HG02885 (cell line): ENCODE measurements at regions not wholly inside any gene's neighbourhood (a gene's known extent, or its start where the extent isn't known, plus 50 kb on each side); places are given as distances from the start of the nearest gene placed in this dataset.
"Not testable (repeated sequence)": the region's sequence is repeated elsewhere in the genome, so short reads cannot be mapped to it uniquely, and the experiment has no call there.

Source experiments
- ATAC-seq: cut with Tn5 transposase; IDR thresholded peaks from one replicate; pipeline ENCODE4 v1.9.1; 2021; ENCODE audit warnings: mild to moderate bottlenecking; ENCODE audit not compliant: unreplicated experiment, poor library complexity

DNA sequence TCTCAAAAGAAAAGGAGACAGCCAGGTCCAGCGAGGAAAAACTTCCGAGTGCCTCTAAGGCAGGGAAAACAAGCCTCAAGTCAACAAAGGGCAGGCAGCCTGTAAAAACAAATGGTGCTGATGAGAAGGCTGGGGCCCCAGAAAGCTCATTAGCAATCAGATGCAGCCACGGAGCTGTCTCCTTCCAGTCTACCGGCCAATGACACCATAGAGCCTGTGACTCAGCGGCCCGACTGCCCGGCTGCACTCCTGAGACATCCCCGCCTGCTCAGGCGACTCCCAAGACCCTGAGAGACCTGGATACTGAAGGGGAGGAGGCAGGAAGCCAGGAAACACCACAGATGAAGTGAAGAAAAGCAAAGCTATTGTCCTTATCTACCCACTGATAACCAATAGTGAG is 120.1 kb upstream of the HDDC2 start:
- no peak for ATAC-seq

DNA sequence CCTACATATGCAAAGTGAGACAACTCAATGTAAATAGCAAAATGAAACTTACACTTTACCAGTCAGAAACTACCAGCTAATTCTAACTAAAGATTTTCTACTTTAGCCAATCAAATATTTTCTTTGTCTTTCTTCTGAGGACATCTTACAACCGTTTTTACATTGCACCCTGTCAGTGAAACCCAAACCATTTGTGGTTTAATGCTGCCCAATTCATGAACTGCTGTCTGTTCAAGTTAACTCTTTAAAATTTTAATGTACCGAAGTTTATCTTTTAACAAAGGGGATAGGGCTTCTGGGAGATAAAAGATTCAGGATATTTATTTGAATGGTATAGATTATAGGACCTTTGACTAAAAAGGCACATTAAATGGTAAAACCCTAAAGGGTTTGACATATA is 121.3 kb upstream of the HDDC2 start:
- no peak for ATAC-seq

DNA sequence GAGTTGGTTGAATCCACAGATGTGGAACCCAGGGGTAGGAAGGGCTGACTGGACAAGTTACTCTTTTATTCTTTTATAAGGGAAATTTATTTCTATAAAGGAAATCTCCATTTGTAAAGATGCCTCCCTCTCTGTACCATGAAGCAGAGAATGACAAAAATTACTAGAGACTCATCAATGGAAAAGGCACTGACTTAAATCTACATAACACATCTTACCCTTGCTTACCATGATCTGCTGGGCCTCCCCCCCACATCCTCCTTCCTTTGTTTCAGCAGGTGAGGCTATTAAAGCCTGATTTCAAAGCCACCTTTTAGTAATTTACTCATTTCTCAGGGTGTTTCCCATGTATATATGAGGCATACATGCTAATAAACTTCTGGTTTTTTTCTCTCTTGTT is 130.2 kb upstream of the HDDC2 start:
- ATAC-seq = no peak

DNA sequence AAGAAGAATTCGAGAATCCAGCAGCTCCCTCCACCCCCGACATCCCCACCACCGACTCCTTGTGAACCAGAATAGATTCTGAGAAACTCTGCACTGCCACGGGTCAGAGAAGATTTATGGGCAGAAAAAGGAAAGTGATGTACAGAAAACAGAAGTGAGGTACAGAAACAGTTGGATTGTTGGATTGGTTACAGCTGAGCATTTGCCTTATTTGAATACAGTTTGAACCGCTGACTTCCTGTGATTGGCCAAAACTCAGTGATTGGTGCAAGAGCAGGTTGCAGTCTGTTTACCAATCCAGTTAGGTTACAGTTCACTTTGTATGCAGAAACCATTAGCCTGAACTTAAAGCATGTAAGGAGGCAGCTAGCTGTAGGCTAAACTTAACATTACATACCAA is 131.2 kb upstream of the HDDC2 start:
- ATAC-seq = no peak

DNA sequence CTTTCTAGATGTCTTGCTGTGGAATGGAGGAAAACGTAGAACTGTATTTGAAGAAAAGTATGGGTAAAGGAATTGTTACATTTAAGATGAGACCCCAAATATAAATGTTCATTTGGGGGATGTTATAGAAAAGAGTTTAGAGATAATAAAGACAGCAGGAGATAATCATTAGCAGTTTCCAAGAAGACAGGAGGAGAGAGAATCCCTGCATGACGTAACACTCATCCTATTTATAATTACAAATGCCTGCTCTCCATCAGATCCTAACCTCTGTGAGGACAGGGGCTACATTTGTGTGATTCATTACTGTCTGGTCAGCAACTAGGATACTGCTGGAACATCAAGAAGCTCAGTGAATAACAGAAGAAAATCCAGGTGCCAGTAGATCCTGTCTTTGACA is 133.0 kb upstream of the HDDC2 start:
- ATAC-seq = no peak

DNA sequence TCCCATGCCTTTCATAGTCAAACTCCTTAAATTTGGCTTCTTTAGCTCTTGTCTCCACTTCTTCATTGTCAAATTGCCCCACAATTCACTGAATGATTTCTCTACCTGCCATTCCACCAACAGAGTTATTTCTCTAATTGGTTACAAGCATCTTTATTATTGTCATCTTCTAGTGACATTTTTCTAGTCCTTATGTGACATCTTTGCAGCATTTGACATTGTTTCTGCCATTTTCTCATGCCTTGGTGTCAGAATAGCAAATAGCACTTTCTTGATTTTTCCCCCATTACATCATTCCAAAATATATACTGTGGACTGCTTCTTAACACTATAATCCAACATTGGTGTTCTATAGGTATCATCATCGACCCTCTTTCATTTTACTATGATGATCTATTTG is 137.7 kb upstream of the HDDC2 start:
- no peak for ATAC-seq

- no peak for ATAC-seq
Measured at GRCh38 chr6:125444006-125444923, 142.5 kb upstream of the HDDC2 start.

- no peak for ATAC-seq
Measured at GRCh38 chr6:125445054-125445453, 143.3 kb upstream of the HDDC2 start.

DNA sequence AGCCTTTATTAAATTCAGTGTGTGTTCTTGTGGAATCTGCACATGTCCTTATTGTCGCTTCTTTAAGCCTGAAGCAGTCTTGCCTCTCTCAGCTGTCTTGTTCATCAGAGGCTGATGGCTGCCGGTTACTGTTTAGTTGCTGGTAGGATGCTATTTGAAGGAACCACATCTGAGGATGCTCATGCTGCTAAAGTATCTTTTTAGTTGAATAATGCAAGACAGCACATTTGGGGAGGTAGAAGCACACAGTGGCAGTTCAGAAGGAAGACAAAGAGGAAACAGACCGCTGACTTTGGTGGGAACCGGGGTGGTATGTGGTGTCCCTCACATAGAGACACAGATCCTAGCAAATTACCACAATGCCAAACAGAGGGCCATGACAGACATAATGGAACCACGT is 144.2 kb upstream of the HDDC2 start:
- ATAC-seq = no peak

GRCh38 chr6:125451750-125452149 is 150.0 kb upstream of the HDDC2 start:
- no peak for ATAC-seq

- no peak for ATAC-seq
Measured at GRCh38 chr6:125453516-125453915, 151.7 kb upstream of the HDDC2 start.

GRCh38 chr6:125454351-125454750 is 152.6 kb upstream of the HDDC2 start:
- no peak for ATAC-seq

DNA sequence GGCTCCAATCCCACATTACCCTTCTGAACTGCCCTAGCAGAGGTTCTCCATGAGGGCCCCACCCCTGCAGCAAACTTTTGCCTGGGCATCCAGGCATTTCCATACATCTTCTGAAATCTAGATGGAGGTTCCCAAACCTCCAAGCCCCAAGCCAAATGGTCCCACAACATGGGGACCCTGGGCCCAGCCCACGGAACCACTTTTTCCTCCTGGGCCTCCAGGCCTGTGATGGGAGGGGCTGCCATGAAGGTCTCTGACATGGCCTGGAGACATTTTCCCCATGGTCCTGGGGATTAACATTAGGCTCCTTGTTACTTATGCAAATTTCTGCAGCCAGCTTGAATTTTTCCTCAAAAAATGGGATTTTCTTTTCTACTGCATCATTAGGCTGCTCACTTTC is 156.7 kb upstream of the HDDC2 start:
- not testable (repeated sequence) for ATAC-seq

- not testable (repeated sequence) for ATAC-seq
Measured at GRCh38 chr6:125465332-125465731, 163.6 kb upstream of the HDDC2 start.

DNA sequence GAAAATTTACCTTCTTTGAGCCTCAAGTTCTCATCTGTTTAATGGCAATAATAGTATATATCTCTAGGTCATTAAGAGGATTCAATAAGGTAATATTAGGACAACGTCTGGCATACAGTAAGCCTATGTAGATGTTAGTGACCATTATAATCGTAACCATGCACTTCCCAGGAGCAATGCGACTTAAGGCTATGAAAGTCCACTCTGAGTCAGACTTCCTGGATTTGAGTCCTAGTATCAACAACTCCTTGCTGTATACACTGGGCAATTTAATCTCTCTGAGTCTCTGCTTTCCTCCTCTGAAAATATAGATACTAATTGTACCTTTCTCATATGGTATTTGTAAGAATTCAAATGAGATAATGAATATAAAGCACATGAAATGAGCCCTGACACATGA is 168.1 kb upstream of the HDDC2 start:
- ATAC-seq = no peak

GRCh38 chr6:125471667-125472066 is 169.9 kb upstream of the HDDC2 start:
- ATAC-seq = no peak

- ATAC-seq = no peak
Measured at GRCh38 chr6:125474061-125474460, 172.3 kb upstream of the HDDC2 start.

DNA sequence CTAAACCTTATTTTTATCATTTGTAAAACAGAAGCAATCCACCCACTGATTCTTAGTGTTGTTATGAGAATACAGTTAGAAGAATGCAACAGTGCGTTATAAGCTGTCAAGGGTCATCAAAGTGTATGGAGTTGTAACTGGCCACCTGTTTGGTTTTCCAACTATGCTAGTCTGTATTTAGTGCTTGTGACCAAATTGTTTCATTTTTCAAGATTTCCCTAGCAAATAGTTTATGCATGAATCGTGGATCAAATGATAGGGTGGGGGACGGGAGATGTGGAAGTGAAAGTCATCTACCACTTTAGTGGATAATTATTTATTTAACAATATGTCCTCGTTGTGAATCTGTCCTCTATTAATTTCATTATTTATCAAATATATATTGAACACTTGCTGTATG is 175.4 kb upstream of the HDDC2 start:
- ATAC-seq = no peak

- no peak for ATAC-seq
Measured at GRCh38 chr6:125477844-125478243, 176.1 kb upstream of the HDDC2 start.

- no peak for ATAC-seq
Measured at GRCh38 chr6:125480146-125480545, 178.4 kb upstream of the HDDC2 start.

DNA sequence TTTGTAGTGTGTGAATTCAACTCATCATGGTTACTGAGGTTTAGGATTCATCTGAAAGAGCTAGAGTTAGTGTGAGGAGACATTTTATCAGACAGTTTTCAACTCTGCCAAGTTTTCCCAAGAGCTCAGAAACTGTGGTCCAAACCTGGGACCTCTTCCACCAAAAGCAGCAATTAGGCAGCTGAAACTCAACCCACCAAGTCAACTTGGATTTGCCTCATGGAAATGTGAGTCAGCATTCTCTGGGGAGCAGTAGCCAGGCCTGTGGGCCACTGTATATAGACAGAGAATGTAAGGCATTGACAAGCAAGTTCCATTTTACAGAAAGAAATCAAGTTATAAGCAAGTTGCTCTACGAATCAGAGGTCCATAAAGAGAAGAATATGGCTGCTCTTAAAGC is 178.8 kb upstream of the HDDC2 start:
- ATAC-seq = no peak

GRCh38 chr6:125481056-125481455 is 179.3 kb upstream of the HDDC2 start:
- no peak for ATAC-seq
